ENCODE measurements at regions not wholly inside any gene's neighbourhood (a gene's known extent, or its start where the extent isn't known, plus 50 kb on each side); places are given as distances from the start of the nearest gene placed in this dataset.

- H3K4me2 ChIP-seq (ENCODE audit: insufficient read depth in 1 of 2, low read depth in 2 of 2, low read length in 2 of 2), result no peak overlapping the region
- no peak overlapping the region for H4K91ac ChIP-seq (replicated peaks; ENCODE audit: insufficient read length, low read length)
- no peaks in the 10 kb centered on the region for H3K79me1 ChIP-seq (ENCODE audit: low read depth, low read length)
- H3K4me1 ChIP-seq (replicated peaks in 1 of 4; ENCODE audit: control insufficient read depth in 3 of 4, insufficient read depth in 4 of 4, low read length in 3 of 4), result no peaks in the 10 kb centered on the region
- no peak for TF ChIP-seq EP300 (IDR thresholded peaks at IDR 0.05; ENCODE audit: borderline replicate concordance in 1 of 2, low read depth in 2 of 2, low read length in 2 of 2)
- no peak for TF ChIP-seq NANOG (IDR thresholded peaks at IDR 0.05; ENCODE audit: insufficient read depth, low read depth, low read length, poor library complexity, severe bottlenecking)
- TF ChIP-seq SIRT6 (IDR thresholded peaks at IDR 0.05; ENCODE audit: low read length), result no peak
- H2BK120ac ChIP-seq (replicated peaks; ENCODE audit: low read depth, low read length), result no peak overlapping the region
- H3K9me3 ChIP-seq (ENCODE audit: insufficient read depth in 2 of 2, low read depth in 1 of 2, low read length in 1 of 2), result no peaks in the 10 kb centered on the region
- no peak for FAIRE-seq
- WGBS, 2 experiments (ENCODE audit: extremely low coverage in 1 of 2, insufficient coverage in 1 of 2, insufficient read length in 1 of 2, insufficient replicate concordance in 2 of 2, low coverage in 1 of 2, low lambda C conversion rate in 2 of 2, missing lambda C conversion rate in 1 of 2), result 93% methylated on average over 4 of the region's 4 CpGs; no CpG with 5 or more reads in 1 of the 2 experiments
- H2AFZ ChIP-seq (ENCODE audit: low read length), result no peak overlapping the region
- H2AK5ac ChIP-seq (ENCODE audit: low read depth, low read length), result no peak overlapping the region
- H3K4me3 ChIP-seq (ENCODE audit: extremely low read depth in 1 of 4, insufficient read depth in 2 of 4, low read depth in 3 of 4, low read length in 4 of 4), result no peak overlapping the region
- no peaks in the 10 kb centered on the region for H3K36me3 ChIP-seq (ENCODE audit: control insufficient read depth in 2 of 4, insufficient read depth in 4 of 4, low read length in 3 of 4)
- H3K27me3 ChIP-seq (replicated peaks in 1 of 4; ENCODE audit: control insufficient read depth in 3 of 4, extremely low read depth in 1 of 4, insufficient read depth in 3 of 4, low read length in 3 of 4), result no peaks in the 10 kb centered on the region; a peak in 1 of 7 replicates
- H3K4ac ChIP-seq (replicated peaks; ENCODE audit: insufficient read length, low read depth, low read length), result no peak overlapping the region
- no peak overlapping the region for H2BK20ac ChIP-seq (ENCODE audit: low read length)
- no peaks in the 10 kb centered on the region; the same call in 1 of the 2 replicates for H3K23me2 ChIP-seq (ENCODE audit: low read depth, low read length)
- ChIA-PET CTCF (ENCODE audit: partially characterized antibody) (interaction anchor here (0.7 kb wide), 1 partner anchor 220 kb away, joined by 3 read pairs; no protein-coding TSS in a partner anchor), POLR2A (ENCODE audit: partially characterized antibody) (interaction anchor here (1.0 to 4.2 kb wide), 2 partner anchors 8 to 22 kb away, joined by 3 to 17 read pairs; no protein-coding TSS in a partner anchor)
- H3K56ac ChIP-seq (replicated peaks; ENCODE audit: insufficient read length, low read depth, low read length), result no peak overlapping the region
- H3K23ac ChIP-seq (ENCODE audit: insufficient read length), result no peak overlapping the region
- no peak overlapping the region for H4K5ac ChIP-seq (ENCODE audit: insufficient read length, low read depth, low read length)
- no peak overlapping the region for H3K18ac ChIP-seq (ENCODE audit: extremely low read depth, low read length)
- no peak overlapping the region for H2BK5ac ChIP-seq (ENCODE audit: low read depth, low read length)
- peaks cover 0 to 2% of the 10 kb centered on the region in 2 experiments for H4K20me1 ChIP-seq (replicated peaks in 1 of 2; ENCODE audit: control insufficient read depth in 1 of 2, insufficient read depth in 2 of 2, low read length in 2 of 2)
- no peaks in the 10 kb centered on the region for H3K79me2 ChIP-seq (ENCODE audit: control insufficient read depth in 1 of 2, insufficient read depth in 2 of 2, low read length in 2 of 2)
- no peak overlapping the region for H2BK15ac ChIP-seq (ENCODE audit: low read length)
- no peak overlapping the region for H3K14ac ChIP-seq (ENCODE audit: insufficient read length)
- no peak overlapping the region for H3K9ac ChIP-seq (replicated peaks in 1 of 4; ENCODE audit: extremely low read depth in 1 of 4, low read depth in 3 of 4, low read length in 3 of 4)
- H2BK12ac ChIP-seq (ENCODE audit: low read depth, low read length), result no peak overlapping the region
- H4K8ac ChIP-seq (ENCODE audit: extremely low read depth, insufficient read depth, low read length), result no peak overlapping the region
- no peak overlapping the region for H3K27ac ChIP-seq (ENCODE audit: low read depth, low read length)
- DNase-seq (ENCODE audit: low read depth in 1 of 2, low spot score in 2 of 2), result no peak
Observed at GRCh38 chr1:65042467-65042866, 76.1 kb upstream of the JAK1 start.

All from H1 (cell line).